Myocyte (in vitro differentiated cells): ENCODE measurements at regions not wholly inside any gene's neighbourhood (a gene's known extent, or its start where the extent isn't known, plus 50 kb on each side); places are given as distances from the start of the nearest gene placed in this dataset.

Experiments used
- DNase-seq: peaks from one replicate; pipeline ENCODE4 v3.0.0-alpha.2; 2012; ENCODE audit warnings: low read depth

- DNase-seq, result no peak
Observed at GRCh38 chr10:78184851-78185692, 151.4 kb downstream of the RPS24 start.

GRCh38 chr10:78185693-78186055, 152.0 kb downstream of the RPS24 start:
- DNase-seq, result no peak

- no peak for DNase-seq
Observed at GRCh38 chr10:78186572-78186971, 152.9 kb downstream of the RPS24 start.

DNA sequence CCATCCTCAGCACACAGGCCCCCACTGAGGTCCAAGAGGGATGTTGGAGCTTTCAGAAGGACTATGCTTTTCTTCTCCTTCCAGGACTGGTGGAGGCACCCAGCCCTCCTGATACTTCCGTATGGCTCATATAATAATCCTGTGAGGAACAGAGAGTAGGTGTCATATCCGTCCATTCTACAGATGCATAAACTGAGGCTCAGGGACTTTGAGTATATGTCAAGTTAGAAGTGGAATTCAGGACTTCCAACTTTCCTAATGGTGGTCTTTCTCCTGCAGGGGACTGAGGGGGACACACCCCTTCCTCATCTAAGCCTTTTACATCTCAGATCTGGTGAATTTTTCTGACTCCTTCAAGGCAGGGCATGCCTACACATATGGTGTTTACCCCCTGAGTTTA, 153.7 kb downstream of the RPS24 start:
- DNase-seq, result no peak

DNA sequence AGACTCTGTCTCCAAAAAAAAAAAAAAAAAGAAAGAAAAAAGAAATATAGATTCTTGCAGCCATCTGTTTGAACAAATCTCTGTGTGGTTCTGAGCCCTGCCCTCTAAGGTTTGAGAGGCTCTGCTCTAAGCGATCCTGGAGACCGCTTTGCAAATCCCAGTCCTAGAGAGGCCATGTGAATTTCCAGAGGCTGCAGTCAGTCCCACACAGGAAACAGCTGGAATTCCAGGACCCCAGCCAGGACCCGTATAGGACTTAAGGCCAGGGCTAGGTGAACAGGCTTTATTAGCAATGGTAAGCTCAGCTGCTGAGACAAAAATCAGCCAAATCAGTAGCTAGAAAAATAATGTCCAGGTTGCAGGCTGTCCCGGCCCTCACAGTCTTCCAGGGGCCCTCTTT, 154.8 kb downstream of the RPS24 start:
- no peak for DNase-seq

GRCh38 chr10:78190051-78190825, 156.6 kb downstream of the RPS24 start:
- no peak for DNase-seq

- DNase-seq, result no peak
Observed at GRCh38 chr10:78191301-78191700, 157.6 kb downstream of the RPS24 start.

GRCh38 chr10:78193189-78193588, 159.5 kb downstream of the RPS24 start:
- no peak for DNase-seq

DNA sequence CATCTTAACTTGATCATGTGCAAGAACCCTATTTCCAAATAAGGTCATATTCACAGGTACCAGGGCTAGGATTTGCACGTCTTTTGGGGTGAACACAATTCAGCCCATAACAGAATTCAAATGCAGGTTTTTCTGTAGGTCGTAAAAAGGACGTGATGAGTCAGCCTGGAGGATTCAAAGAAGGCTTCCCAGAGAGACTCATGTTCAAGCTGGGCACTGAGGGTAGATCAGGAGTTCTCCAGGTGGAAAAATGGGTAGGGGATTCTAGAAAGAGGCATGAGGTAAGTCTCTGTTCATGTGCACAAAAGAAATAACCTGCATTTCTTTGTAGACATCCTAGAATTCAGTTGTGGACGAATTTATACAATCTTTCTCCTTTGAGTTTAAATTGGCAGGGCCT, 160.4 kb downstream of the RPS24 start:
- DNase-seq, result no peak

DNA sequence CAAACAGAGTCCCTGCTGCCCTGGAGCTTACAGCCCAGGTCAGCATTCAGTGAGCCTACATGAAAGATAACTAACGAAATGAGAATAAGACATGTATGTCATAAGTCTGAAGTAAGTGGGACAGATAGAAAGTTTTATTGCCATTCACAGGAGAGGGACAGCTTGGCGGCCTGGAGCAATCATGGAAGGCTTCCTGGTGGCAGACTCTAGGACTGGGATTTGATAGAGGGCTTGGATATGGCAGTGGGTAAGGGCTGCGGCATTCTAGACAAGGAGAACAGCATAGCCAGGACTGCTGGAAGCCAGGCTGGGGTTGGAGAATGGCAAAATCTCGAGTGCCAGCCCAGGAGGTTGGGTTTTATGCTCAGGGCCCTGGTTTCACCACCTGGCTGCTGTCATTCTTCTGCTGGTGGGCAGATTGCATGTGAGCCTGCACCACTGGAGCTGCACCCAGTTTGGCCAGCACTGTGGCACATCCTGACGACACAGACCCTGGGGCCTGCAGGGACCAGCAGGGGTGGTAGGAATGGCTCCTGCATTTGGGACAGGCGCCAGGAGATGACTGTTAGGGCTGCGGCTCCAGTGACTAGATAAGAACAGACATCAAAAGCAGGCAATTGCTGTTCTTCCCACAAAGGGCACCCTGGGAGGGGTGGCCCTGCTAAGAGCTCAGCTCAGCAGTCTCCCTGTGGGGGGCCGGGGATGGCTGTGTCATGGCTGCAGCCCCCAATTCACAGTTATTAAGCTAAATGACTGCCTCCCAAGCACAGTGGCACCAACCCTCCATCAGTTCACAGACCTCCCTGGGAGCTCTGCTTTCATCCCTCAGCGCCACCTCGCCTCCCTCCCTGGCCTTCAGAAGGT, 161.1 kb downstream of the RPS24 start:
- peak; percentile 79 for DNase-seq

DNA sequence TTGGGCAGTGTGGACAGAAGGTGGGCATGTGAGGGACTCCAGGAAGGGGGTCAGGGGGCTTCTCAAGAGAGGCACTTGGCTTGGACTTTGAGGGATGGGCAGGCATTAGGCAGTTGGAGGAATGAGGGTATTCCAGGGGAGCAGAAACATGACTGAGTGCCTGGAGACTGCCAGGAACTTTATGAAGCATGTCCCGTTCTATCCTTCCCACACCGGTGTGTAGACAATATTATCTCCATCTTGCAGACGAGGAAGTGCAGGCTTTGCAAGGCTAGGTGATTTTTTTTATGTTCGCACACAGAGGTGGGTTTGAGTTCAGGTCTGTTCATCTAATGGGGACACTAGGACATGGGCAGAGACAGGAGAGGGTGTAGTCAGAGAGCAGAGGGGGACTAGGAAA, 162.7 kb downstream of the RPS24 start:
- DNase-seq, result no peak

DNA sequence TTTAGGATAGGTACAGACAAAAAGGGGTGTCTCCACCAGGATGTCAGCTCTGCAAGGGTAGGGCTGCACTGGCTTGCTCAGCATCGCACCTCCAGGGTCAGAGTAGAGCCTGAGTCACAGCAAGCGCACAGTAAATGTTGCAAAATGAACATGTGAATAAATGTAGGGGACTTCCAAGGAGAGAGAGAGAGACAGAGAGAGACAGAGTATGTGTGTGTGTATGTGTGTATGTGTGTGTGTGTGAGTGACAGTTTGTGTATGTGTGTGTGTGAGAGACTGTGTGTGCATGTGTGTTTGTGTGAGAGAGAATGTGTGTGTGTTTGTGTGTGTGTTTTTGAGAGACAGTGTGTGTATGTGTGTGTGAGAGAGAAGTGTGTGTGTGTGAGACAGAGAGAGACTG, 163.3 kb downstream of the RPS24 start:
- no peak for DNase-seq

DNA sequence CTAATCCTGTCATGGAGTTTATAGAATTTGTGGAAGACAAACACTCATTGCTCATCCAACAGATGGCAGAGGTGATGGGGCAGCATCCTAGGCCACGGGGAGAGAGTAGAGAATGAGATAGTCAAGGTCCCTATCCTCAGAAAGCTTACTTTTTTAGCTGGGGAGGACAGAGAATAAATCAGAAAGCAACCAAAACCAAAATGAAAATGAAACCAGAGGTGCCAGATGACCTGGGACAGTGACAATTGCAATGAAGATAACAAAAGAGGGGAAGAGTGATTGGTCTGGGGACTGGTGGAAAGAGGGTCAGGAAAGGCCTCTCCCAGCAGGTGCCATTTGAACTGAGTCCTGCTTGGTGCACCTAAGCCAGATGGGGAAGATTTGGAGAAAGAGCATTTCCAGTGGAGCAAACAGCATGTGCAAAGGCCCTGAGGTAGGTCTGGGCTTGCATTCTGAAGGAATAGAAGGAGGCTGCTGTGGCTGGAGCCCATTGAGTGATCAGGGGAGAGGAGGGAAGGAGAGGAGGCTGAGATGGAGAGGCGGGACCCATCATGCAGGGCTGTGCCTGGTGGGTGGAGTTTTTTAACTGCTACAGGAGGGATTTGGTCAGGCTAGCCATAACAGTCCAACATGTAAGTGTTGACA, 164.1 kb downstream of the RPS24 start:
- DNase-seq, result no peak

DNA sequence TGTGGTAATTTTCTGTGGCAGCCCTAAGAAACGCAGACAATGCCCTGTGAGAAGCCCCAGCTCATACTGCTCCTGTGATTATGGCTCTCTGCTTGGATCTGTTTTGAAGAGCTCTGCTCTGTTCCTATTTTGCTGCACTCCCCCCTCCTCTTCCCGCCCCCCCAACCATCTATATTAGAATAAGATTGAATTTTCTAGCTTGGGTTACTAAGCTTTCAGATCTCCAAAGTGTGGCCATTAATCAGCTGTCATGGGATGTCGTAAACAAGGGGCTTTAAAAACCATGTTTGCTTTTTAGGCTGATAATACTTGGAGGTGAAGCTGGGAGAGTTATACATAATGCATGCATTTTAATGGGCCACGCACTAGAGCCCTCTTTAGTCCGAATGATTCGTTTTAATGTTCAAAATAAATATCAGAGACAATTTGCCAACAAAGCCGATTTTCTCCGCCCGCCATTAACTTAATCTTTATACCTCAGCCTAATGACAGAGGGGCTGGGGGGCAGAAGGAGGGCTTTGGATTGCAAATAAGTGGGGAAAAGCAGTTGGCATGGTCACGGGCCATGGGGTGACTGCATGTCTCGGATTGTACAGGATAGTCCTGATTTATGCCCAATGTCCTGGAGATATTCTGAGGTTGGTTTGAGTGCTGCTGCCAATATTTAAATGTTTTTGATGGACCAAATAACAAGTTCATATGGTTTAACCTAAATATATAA, 165.5 kb downstream of the RPS24 start:
- no peak for DNase-seq

GRCh38 chr10:78199759-78200158, 166.1 kb downstream of the RPS24 start:
- no peak for DNase-seq

DNA sequence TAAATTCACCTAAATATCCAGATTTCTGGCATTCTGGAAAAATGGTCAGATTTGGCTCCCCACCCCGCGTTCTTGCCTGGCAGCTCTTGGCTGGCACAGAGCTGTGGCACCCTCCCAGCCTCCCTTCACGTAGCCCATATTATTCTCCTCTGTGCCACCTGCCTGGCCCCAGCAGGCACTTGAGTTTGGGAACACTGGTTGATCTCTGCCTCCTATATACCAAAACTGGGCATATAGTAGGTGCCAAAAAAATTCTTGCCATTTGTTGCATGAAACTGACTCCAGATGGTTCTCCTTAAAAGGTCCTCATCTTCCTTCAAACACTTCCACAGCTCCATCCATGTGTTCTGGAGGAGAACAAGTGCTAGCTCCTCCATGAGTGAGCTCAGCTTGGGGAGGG, 167.0 kb downstream of the RPS24 start:
- no peak for DNase-seq

GRCh38 chr10:78202386-78202785, 168.7 kb downstream of the RPS24 start:
- no peak for DNase-seq

GRCh38 chr10:78203915-78204818, 170.5 kb downstream of the RPS24 start:
- no peak for DNase-seq

DNA sequence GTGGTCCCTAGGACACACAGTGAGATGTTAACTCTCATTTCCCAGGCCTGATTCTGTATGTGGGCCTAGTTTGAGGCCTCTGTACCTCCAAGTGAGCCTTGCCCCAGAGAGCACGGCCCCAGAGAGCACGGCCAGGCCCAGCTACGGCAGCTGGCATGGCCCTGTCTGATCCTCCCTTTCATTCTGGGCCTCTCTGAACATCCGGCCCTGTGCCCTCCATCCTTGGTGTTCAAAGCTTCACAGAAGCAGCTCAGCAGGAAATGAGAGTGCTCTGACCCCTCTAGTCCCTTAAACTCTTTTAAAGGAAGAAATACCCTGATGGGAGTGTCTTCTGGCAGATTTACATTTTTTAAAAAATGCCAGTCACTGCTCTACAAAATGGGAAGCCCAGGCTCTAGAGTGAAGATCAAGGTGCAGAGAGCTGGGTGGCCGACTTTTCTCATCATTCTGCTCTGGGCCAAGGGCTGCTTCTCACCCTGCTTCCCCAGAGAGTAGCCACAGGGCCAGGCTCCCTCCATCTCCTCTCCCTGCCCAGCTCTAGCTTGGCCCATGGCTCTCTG, 171.9 kb downstream of the RPS24 start:
- DNase-seq, result no peak
